Hematopoietic multipotent progenitor cell treated with erythropoietin and hydrocortisone succinate and interleukin-3 and kit ligand, for 4 days (in vitro differentiated cells): ENCODE measurements at regions not wholly inside any gene's neighbourhood (a gene's known extent, or its start where the extent isn't known, plus 50 kb on each side); places are given as distances from the start of the nearest gene placed in this dataset.

ENCODE experiments used
- DNase-seq: peaks from one replicate; pipeline ENCODE4 v3.0.0-alpha.2; 2015

- DNase-seq, result no peak
Measured at GRCh38 chr4:7126981-7127380, 59.1 kb upstream of the GRPEL1 start.

- no peak for DNase-seq
Measured at GRCh38 chr4:7124689-7125442, 57.0 kb upstream of the GRPEL1 start.

- DNase-seq, result no peak
Measured at GRCh38 chr4:7121866-7122653, 54.2 kb upstream of the GRPEL1 start.

DNA sequence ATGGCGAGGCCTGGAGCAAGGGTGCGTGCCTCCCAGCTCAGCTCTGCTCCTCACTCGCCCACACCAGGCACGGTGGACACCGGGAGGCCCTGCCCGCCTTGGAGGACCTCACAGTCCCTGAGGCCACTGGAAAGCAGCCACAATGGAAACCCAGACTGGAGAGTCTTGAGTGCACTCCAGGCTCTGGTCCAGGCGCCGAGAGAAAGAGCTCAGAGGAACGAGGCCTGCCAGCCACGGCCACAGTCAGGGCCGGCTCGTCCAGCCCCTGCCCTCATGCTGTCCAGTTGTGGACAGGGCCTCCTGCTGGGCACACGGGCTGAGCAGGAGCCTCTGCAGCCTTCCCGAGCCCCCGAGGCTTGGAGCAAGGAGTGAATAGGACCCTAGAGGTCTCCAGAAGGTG, 53.3 kb upstream of the GRPEL1 start:
- DNase-seq, result no peak

- DNase-seq, result peak; percentile 28
Measured at GRCh38 chr4:7120341-7120740, 52.5 kb upstream of the GRPEL1 start.

DNA sequence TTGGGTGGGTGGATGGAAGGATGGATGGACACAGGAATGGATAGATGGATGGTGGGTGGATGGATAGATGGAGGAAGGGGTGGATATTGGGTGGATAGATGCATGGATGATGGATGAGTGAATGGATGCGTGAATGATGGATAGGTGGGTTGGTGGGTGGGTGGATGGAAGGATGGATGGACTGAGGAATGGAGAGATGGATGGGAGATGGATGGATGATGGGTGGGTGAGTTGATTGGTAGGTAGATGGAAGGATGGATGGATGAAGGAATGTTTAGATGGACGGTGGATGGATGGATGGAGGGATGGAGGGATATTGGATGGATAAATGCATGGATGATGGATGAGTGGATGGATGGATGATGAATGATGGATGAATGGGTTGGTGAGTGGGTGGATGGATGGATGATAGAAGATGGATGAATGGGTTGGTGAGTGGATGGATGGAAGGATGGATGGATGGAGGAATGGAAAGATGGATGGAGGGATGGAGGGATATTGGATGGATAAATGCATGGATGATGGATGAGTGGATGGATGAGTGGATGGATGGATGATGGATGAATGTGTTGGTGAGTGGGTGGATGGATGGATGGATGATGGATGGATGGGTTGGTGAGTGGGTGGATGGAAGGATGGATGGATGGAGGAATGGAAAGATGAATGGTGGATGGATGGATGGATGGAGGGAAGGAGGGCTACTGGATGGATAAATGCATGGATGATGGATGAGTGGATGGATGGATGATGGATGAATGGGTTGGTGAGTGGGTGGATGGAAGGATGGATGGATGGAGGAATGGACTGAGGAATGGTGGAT, 50.4 kb upstream of the GRPEL1 start:
- no peak for DNase-seq
